ENCODE measurements at regions not wholly inside any gene's neighbourhood (a gene's known extent, or its start where the extent isn't known, plus 50 kb on each side); places are given as distances from the start of the nearest gene placed in this dataset.

DNA sequence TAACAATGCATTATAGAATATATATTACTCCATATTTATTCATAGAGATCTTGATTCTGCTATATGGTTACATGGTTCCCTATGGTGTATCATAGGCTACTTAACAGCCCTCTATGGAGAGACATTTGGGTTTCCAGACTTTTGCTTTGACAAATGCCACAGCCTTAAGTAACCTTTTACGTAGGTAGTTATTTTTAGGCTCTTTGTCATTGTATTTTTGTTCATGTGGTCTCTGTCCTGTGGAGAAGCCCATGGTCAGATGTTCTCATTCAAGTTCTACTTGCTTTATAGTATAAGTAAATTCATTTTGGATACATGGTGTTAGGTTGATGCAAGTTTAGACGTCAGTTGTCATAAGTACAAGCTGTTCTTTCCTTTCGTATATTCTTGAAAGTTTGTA lies 275.2 kb upstream of the THSD7B start:
- H3K27me3 ChIP-seq (ENCODE audit: control insufficient read depth, insufficient read depth, low read length) = no peaks in the 10 kb centered on the region

DNA sequence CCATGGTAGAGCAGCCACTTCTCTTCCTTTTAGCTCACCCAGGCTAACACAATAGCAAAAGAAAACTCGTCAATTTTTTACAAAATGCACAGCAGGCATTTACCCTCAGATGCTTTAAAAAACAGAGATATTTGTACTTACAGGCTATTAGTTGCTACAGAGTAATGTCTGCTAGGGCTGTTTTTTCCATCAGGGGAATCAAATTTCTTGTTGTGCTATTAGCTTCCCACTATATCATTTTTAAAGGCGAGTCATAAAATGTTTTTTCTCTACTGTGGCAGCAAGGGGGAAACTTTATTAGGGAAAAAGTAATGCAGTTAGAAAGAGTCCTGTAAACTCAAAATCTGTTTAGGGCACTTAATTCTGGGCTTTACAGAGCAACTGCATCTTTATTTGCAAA lies 277.9 kb upstream of the THSD7B start:
- TF ChIP-seq, protein P1, sequence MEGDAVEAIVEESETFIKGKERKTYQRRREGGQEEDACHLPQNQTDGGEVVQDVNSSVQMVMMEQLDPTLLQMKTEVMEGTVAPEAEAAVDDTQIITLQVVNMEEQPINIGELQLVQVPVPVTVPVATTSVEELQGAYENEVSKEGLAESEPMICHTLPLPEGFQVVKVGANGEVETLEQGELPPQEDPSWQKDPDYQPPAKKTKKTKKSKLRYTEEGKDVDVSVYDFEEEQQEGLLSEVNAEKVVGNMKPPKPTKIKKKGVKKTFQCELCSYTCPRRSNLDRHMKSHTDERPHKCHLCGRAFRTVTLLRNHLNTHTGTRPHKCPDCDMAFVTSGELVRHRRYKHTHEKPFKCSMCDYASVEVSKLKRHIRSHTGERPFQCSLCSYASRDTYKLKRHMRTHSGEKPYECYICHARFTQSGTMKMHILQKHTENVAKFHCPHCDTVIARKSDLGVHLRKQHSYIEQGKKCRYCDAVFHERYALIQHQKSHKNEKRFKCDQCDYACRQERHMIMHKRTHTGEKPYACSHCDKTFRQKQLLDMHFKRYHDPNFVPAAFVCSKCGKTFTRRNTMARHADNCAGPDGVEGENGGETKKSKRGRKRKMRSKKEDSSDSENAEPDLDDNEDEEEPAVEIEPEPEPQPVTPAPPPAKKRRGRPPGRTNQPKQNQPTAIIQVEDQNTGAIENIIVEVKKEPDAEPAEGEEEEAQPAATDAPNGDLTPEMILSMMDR (IDR thresholded peaks at IDR 0.05; ENCODE audit: insufficient read depth, low read length, poor library complexity, severe bottlenecking) = no peak
- Histone ChIP-seq H3K27me3 (ENCODE audit: control insufficient read depth, insufficient read depth, low read length) (no peaks in the 10 kb centered on the region), H3K4me3 (ENCODE audit: low read depth, low read length) (no peak overlapping the region), H3K36me3 (ENCODE audit: control insufficient read depth, insufficient read depth, low read length) (no peaks in the 10 kb centered on the region)
- no peak for DNase-seq (ENCODE audit: low read depth)

More for the DNA sequence above, 275.2 kb upstream of the THSD7B start:
- no peaks in the 10 kb centered on the region for H3K36me3 ChIP-seq (ENCODE audit: control insufficient read depth, insufficient read depth, low read length)
- no peak for DNase-seq (ENCODE audit: low read depth)
- no peak overlapping the region for H3K4me3 ChIP-seq (ENCODE audit: low read depth, low read length)
- TF ChIP-seq, protein P1 (IDR thresholded peaks at IDR 0.05; ENCODE audit: insufficient read depth, low read length, poor library complexity, severe bottlenecking) = no peak

DNA sequence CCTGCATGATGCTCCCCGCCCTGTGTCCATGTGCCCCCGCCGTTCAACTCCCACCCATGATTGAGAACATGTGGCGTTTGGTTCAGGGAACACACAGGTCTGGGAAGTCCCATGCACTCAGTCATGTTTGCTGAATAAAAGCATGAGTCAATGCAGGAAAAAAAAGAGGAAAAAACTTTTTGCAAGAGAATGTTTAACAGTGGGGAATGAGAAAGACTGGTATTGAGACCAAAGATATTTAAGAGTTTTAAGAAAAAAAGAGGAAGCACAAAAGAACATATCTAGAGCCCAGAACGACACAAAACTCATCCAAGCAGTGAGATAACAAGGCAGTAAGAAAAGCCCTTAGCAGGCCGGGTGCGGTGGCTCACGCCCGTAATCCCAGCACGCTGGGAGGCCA lies 279.2 kb upstream of the THSD7B start:
- Histone ChIP-seq H3K4me3 (ENCODE audit: low read depth, low read length) (no peak overlapping the region), H3K27me3 (ENCODE audit: control insufficient read depth, insufficient read depth, low read length) (no peaks in the 10 kb centered on the region), H3K36me3 (ENCODE audit: control insufficient read depth, insufficient read depth, low read length) (no peaks in the 10 kb centered on the region)
- TF ChIP-seq, protein P1 (IDR thresholded peaks at IDR 0.05; ENCODE audit: insufficient read depth, low read length, poor library complexity, severe bottlenecking) = no peak
- no peak for DNase-seq (ENCODE audit: low read depth)

DNA sequence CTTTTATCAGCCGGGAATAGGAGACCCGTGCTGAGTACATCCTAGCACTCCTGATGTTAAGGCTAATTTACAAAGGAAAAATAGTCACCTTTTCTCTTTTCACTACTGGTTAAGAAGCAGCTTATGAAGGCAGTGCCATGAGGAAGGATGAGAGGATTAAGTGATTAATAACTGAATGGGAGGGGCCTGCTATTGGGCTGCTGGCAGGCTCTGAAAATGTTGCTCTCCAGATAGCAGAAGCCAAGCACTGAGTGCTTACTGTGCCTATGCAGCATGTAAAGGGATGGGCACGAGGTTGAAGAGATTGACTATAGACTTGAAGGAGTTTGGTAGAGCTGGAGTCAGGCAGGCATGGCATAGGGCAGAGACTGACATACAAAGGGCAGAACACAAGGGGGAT lies 282.4 kb upstream of the THSD7B start:
- TF ChIP-seq, protein P1 (IDR thresholded peaks at IDR 0.05; ENCODE audit: insufficient read depth, low read length, poor library complexity, severe bottlenecking) = no peak
- H3K36me3 ChIP-seq (ENCODE audit: control insufficient read depth, insufficient read depth, low read length) = no peaks in the 10 kb centered on the region
- H3K27me3 ChIP-seq (ENCODE audit: control insufficient read depth, insufficient read depth, low read length) = no peaks in the 10 kb centered on the region
- no peak for DNase-seq (ENCODE audit: low read depth)
- H3K4me3 ChIP-seq (ENCODE audit: low read depth, low read length) = no peak overlapping the region

DNA sequence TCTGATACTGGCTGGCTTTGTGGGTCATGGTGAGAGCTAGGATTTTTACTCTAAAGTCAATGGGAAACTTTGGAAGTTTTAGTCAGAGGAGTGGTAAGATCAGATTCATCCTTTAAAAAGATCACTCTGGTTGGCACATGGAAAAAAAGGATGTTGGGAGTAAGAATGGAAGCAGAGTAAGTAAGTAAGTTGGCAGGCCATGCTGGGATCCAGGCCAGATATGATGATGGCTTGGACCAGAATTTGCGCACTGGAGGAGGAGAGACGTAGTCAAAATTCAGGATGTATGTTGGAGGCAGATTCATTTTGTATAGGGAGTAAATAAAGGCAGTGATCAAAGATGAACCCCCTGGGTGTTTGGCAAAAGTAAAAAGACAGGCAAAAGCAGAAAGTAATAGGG lies 283.3 kb upstream of the THSD7B start:
- no peaks in the 10 kb centered on the region for H3K36me3 ChIP-seq (ENCODE audit: control insufficient read depth, insufficient read depth, low read length)
- H3K4me3 ChIP-seq (ENCODE audit: low read depth, low read length) = no peak overlapping the region
- no peak for DNase-seq (ENCODE audit: low read depth)
- no peaks in the 10 kb centered on the region for H3K27me3 ChIP-seq (ENCODE audit: control insufficient read depth, insufficient read depth, low read length)
- TF ChIP-seq, protein P1 (IDR thresholded peaks at IDR 0.05; ENCODE audit: insufficient read depth, low read length, poor library complexity, severe bottlenecking) = no peak

DNA sequence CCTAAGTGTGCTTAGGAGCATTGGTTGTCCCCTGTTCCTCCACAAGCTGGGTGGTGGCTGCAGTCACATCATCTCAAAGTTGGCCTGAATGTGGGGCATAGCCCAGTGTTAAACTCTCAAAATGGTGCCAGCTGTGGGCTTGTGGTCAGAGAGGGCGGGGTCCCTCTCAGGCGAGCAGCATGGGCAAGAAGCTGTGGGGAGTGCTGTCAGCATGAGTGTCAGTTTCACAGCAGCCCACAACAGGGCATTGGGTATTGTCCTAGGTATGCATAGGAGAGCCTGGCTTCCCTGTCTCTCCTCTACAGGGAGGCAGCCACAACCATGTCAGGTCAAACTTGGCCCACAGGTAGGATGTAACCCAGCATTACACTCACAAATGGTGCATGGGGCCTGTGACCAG lies 285.6 kb upstream of the THSD7B start:
- no peaks in the 10 kb centered on the region for H3K27me3 ChIP-seq (ENCODE audit: control insufficient read depth, insufficient read depth, low read length)
- H3K36me3 ChIP-seq (ENCODE audit: control insufficient read depth, insufficient read depth, low read length) = no peaks in the 10 kb centered on the region
- H3K4me3 ChIP-seq (ENCODE audit: low read depth, low read length) = no peak overlapping the region
- no peak for DNase-seq (ENCODE audit: low read depth)
- TF ChIP-seq, protein P1 (IDR thresholded peaks at IDR 0.05; ENCODE audit: insufficient read depth, low read length, poor library complexity, severe bottlenecking) = no peak

Data from kidney epithelial cell (primary cell).